ENCODE measurements at regions not wholly inside any gene's neighbourhood (a gene's known extent, or its start where the extent isn't known, plus 50 kb on each side); places are given as distances from the start of the nearest gene placed in this dataset.

GRCh38 chr11:90309693-90310092 lies 86.8 kb upstream of the CHORDC1 start:
- Histone ChIP-seq H3K9me3 (no peaks in the 10 kb centered on the region), H3K4me1 (no peaks in the 10 kb centered on the region), H3K4me3 (no peak overlapping the region), H3K27ac (no peak overlapping the region), H3K36me3 (no peaks in the 10 kb centered on the region), H3K27me3 (no peaks in the 10 kb centered on the region)
- WGBS, 2 donors (ENCODE audit: low coverage in 1 of 2) = 26 to 27% methylated on average over 2 of the region's 2 CpGs
- no peak for TF ChIP-seq EP300 (IDR thresholded peaks at IDR 0.05)
- no peak for TF ChIP-seq CTCF (IDR thresholded peaks at IDR 0.05)
- no peak for TF ChIP-seq POLR2AphosphoS5 (IDR thresholded peaks at IDR 0.05)
- TF ChIP-seq POLR2A (IDR thresholded peaks at IDR 0.05) = no peak
- no peak for ATAC-seq

- no peaks in the 10 kb centered on the region for H3K9me3 ChIP-seq
- WGBS, 2 donors (ENCODE audit: low coverage in 1 of 2) = 89 to 96% methylated on average over 2 to 3 of the region's 3 CpGs
- no peaks in the 10 kb centered on the region for H3K27me3 ChIP-seq
- no peak for ATAC-seq
- H3K4me3 ChIP-seq = no peak overlapping the region
- TF ChIP-seq POLR2AphosphoS5 (IDR thresholded peaks at IDR 0.05) (no peak), POLR2A (IDR thresholded peaks at IDR 0.05) (no peak), EP300 (IDR thresholded peaks at IDR 0.05) (no peak), CTCF (IDR thresholded peaks at IDR 0.05) (no peak)
- no peak overlapping the region for H3K27ac ChIP-seq
- H3K36me3 ChIP-seq = no peaks in the 10 kb centered on the region
- H3K4me1 ChIP-seq = no peaks in the 10 kb centered on the region
Measured at GRCh38 chr11:90294526-90294925, 71.7 kb upstream of the CHORDC1 start.

GRCh38 chr11:90294091-90294490 lies 71.2 kb upstream of the CHORDC1 start:
- no peaks in the 10 kb centered on the region for H3K9me3 ChIP-seq

GRCh38 chr11:90288212-90288821 lies 65.5 kb upstream of the CHORDC1 start:
- no peak overlapping the region for H3K4me3 ChIP-seq

More at GRCh38 chr11:90294091-90294490, 71.2 kb upstream of the CHORDC1 start:
- Histone ChIP-seq H3K4me1 (no peaks in the 10 kb centered on the region), H3K36me3 (no peaks in the 10 kb centered on the region), H3K27ac (no peak overlapping the region), H3K4me3 (no peak overlapping the region), H3K27me3 (no peaks in the 10 kb centered on the region)
- WGBS, 2 donors (ENCODE audit: low coverage in 1 of 2) = 100% methylated on average over 2 of the region's 2 CpGs
- ATAC-seq = no peak
- TF ChIP-seq POLR2AphosphoS5 (IDR thresholded peaks at IDR 0.05) = no peak
- TF ChIP-seq EP300 (IDR thresholded peaks at IDR 0.05) = no peak
- no peak for TF ChIP-seq POLR2A (IDR thresholded peaks at IDR 0.05)
- no peak for TF ChIP-seq CTCF (IDR thresholded peaks at IDR 0.05)

More at GRCh38 chr11:90288212-90288821, 65.5 kb upstream of the CHORDC1 start:
- H3K27me3 ChIP-seq = no peaks in the 10 kb centered on the region
- 37 to 56% methylated on average over 3 of the region's 3 CpGs for WGBS, 2 donors (ENCODE audit: low coverage in 1 of 2)
- no peak overlapping the region for H3K27ac ChIP-seq
- no peaks in the 10 kb centered on the region for H3K36me3 ChIP-seq
- TF ChIP-seq CTCF (IDR thresholded peaks at IDR 0.05) = peak; percentile 18 to 57 (median 46)
- no peak for TF ChIP-seq POLR2A (IDR thresholded peaks at IDR 0.05)
- H3K9me3 ChIP-seq = no peaks in the 10 kb centered on the region
- H3K4me1 ChIP-seq = no peaks in the 10 kb centered on the region
- no peak for ATAC-seq
